HL-60 (cell line): ENCODE measurements at regions not wholly inside any gene's neighbourhood (a gene's known extent, or its start where the extent isn't known, plus 50 kb on each side); places are given as distances from the start of the nearest gene placed in this dataset.
"Not testable (repeated sequence)": the region's sequence is repeated elsewhere in the genome, so short reads cannot be mapped to it uniquely, and the experiment has no call there.

Experiments used
- DNase-seq, 2 experiments: peaks; one replicate each; pipeline ENCODE4 v3.0.0-alpha.2; 2010 to 2020; ENCODE audit warnings: low read depth in 1 of 2, low spot score in 1 of 2
- H3K27ac ChIP-seq: fragments of 250-450 bp; sonication (Bioruptor Pico); replicated peaks from 2 replicates; pipeline ENCODE4 v1.5.1; 2020; ENCODE audit warnings: mild to moderate bottlenecking, moderate library complexity
- H3K27me3 ChIP-seq: fragments of 250-450 bp; sonication (Bioruptor Pico); 2 replicates; pipeline ENCODE4 v1.5.1; 2021; ENCODE audit warnings: mild to moderate bottlenecking, moderate library complexity; ENCODE audit not compliant: insufficient read depth, poor library complexity, severe bottlenecking
- H3K4me3 ChIP-seq: replicated peaks from 2 replicates; pipeline ENCODE4 v1.5.1; 2011; ENCODE audit warnings: mild to moderate bottlenecking, control low read depth, low read length; ENCODE audit not compliant: insufficient read depth
- CTCF ChIP-seq: IDR thresholded peaks from one replicate; pipeline ENCODE4 v1.5.1; 2011; ENCODE audit warnings: low read length, control low read depth, inconsistent platforms; ENCODE audit not compliant: insufficient read depth
- GABPA ChIP-seq: IDR thresholded peaks from 2 replicates; pipeline ENCODE4 v1.6.1; 2012; ENCODE audit warnings: low read depth
- POLR2AphosphoS5 ChIP-seq: IDR thresholded peaks from 2 replicates; pipeline ENCODE4 v1.6.1; 2012; ENCODE audit warnings: low read depth
- REST ChIP-seq: IDR thresholded peaks from 2 replicates; pipeline ENCODE4 v1.6.1; 2012; ENCODE audit warnings: low read depth; ENCODE audit not compliant: insufficient replicate concordance
- SPI1 ChIP-seq: IDR thresholded peaks from 2 replicates; pipeline ENCODE4 v1.6.1; 2012; ENCODE audit warnings: low read depth, mild to moderate bottlenecking, borderline replicate concordance

- no peak for TF ChIP-seq CTCF
- TF ChIP-seq REST, result no peak
- TF ChIP-seq GABPA, result no peak
- TF ChIP-seq POLR2AphosphoS5, result no peak
- TF ChIP-seq SPI1, result no peak
- Histone ChIP-seq H3K27ac (no peak overlapping the region), H3K27me3 (no peaks in the 10 kb centered on the region), H3K4me3 (no peak overlapping the region)
- no peak for DNase-seq
These were observed 56.0 kb upstream of the PRSS3 start for GRCh38 chr9:33739398-33739797.

- DNase-seq, result no peak
- no peak overlapping the region for H3K4me3 ChIP-seq
- H3K27ac ChIP-seq, result no peak overlapping the region
- TF ChIP-seq REST (no peak), SPI1 (no peak), GABPA (no peak), POLR2AphosphoS5 (no peak), CTCF (no peak)
- H3K27me3 ChIP-seq, result no peaks in the 10 kb centered on the region
These were observed 55.3 kb upstream of the PRSS3 start for GRCh38 chr9:33740075-33740474.

- H3K27ac ChIP-seq, DNase-seq, H3K27me3 ChIP-seq, H3K4me3 ChIP-seq: not testable (repeated sequence)
These were observed 54.4 kb upstream of the PRSS3 start for GRCh38 chr9:33740958-33741357.

- no peaks in the 10 kb centered on the region for H3K27me3 ChIP-seq
These were observed 53.3 kb upstream of the PRSS3 start for GRCh38 chr9:33742051-33742450.

More at GRCh38 chr9:33742051-33742450, 53.3 kb upstream of the PRSS3 start:
- no peak overlapping the region for H3K27ac ChIP-seq
- TF ChIP-seq CTCF (no peak), GABPA (no peak), POLR2AphosphoS5 (no peak), REST (no peak), SPI1 (no peak)
- H3K4me3 ChIP-seq, result no peak overlapping the region
- no peak for DNase-seq
